ENCODE measurements at regions not wholly inside any gene's neighbourhood (a gene's known extent, or its start where the extent isn't known, plus 50 kb on each side); places are given as distances from the start of the nearest gene placed in this dataset.

DNA sequence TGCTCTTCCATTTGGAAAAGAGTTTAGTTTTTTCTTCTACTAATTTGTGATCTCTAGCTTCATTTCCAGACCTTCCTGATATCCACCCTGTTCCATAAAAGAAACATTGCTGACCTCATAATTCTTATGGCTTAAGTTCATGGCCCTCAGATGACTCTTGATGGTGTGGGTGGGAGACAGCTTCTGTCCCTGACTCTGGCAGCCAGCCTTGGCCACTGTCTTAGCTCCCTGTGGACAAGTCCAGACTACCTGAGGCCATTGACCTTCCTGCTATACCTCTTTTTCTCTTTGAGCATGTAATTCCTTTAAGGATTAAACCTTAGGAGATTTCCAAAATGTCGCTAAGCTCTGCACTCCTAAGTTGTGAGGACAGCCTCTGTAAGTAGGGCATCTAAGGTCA is 101.1 kb upstream of the DAP start:
- Histone ChIP-seq H3K27me3 (no peaks in the 10 kb centered on the region), H3K27ac (no peak overlapping the region), H3K36me3 (no peaks in the 10 kb centered on the region), H3K4me3 (no peak overlapping the region), H3K4me1 (peaks cover 0 to 5% (median 4%) of the 10 kb centered on the region in 4 donors), H3K9me3 (no peaks in the 10 kb centered on the region)
- 96 to 97% methylated on average over 1 of the region's 1 CpG for WGBS, 2 donors
- TF ChIP-seq EP300 (IDR thresholded peaks at IDR 0.05): no peak
- no peak for TF ChIP-seq POLR2AphosphoS5 (IDR thresholded peaks at IDR 0.05)
- no peak for TF ChIP-seq POLR2A (IDR thresholded peaks at IDR 0.05)
- TF ChIP-seq, protein P1, sequence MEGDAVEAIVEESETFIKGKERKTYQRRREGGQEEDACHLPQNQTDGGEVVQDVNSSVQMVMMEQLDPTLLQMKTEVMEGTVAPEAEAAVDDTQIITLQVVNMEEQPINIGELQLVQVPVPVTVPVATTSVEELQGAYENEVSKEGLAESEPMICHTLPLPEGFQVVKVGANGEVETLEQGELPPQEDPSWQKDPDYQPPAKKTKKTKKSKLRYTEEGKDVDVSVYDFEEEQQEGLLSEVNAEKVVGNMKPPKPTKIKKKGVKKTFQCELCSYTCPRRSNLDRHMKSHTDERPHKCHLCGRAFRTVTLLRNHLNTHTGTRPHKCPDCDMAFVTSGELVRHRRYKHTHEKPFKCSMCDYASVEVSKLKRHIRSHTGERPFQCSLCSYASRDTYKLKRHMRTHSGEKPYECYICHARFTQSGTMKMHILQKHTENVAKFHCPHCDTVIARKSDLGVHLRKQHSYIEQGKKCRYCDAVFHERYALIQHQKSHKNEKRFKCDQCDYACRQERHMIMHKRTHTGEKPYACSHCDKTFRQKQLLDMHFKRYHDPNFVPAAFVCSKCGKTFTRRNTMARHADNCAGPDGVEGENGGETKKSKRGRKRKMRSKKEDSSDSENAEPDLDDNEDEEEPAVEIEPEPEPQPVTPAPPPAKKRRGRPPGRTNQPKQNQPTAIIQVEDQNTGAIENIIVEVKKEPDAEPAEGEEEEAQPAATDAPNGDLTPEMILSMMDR (IDR thresholded peaks at IDR 0.05): no peak
- intact Hi-C loops (cut with DNase I): no loop called here
- DNase-seq: no peak

DNA sequence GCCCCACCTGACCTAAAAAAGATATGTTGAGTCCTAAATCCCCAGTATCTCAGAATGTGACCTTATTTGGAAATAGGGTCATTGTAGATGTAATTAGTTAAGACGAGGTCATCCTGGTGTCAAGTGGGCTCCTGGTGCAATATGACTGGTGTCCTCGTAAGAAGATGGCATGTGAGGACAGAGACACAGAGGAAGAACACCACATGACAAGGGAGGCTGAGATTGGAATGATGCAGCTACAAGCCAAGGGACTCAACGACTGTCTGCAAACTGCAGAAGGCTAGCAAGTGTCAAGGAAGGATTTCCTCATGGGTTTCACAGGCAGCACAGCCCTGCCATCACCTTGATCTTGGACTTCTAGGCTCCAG is 100.4 kb upstream of the DAP start:
- WGBS, 2 donors: 77 to 78% methylated on average over 3 of the region's 3 CpGs
- DNase-seq: no peak
- Histone ChIP-seq H3K36me3 (no peaks in the 10 kb centered on the region), H3K27me3 (no peaks in the 10 kb centered on the region), H3K9me3 (no peaks in the 10 kb centered on the region), H3K4me1 (peaks cover 0 to 12% (median 11%) of the 10 kb centered on the region in 4 donors), H3K27ac (no peak overlapping the region), H3K4me3 (no peak overlapping the region)
- no peak for TF ChIP-seq EP300 (IDR thresholded peaks at IDR 0.05)
- TF ChIP-seq POLR2AphosphoS5 (IDR thresholded peaks at IDR 0.05): no peak
- TF ChIP-seq, protein P1 (IDR thresholded peaks at IDR 0.05): no peak
- intact Hi-C loops (cut with DNase I): no loop called here

DNA sequence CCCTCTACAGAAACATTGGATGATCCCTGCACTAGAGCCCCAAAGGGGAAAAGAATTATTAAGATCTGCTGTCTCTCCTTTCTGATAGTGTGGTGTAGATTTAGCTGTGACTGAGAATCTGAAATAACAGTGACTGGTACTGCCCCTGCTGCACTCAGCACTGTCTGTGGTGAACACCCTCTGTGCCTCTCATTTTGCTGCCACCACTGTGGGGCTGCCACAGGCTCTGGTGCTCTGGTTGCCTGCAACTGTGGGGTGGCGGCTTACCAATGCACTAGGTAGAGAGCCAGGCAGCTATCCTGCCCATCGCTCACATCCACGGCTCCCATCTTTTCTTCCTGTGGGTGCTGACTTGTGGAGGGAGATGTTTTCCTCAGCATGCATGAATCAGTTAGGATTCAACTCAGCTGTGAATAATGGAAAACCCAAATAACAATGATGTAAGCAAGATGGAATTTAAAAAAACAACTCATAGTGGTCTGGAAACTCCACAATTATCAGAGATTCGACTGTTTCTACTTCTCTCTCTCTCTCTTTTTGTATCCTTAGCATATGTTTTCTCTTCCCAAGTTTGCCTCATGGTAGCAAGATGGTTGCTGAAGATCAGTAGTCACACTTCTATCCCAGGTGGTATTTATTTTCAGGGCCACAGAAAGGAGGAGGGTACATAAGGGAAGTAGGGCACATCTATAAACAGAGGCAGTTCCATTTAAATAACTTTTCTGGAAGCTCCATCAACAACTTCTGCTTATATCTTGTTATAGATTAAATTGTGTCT is 99.8 kb upstream of the DAP start:
- DNase-seq: no peak
- Histone ChIP-seq H3K27me3 (no peaks in the 10 kb centered on the region), H3K4me1 (peaks cover 0 to 17% (median 15%) of the 10 kb centered on the region in 4 donors), H3K27ac (no peak overlapping the region), H3K36me3 (no peaks in the 10 kb centered on the region), H3K9me3 (no peaks in the 10 kb centered on the region), H3K4me3 (no peak overlapping the region)
- WGBS, 2 donors: 89 to 90% methylated on average over 4 of the region's 4 CpGs
- intact Hi-C loops (cut with DNase I): no loop called here
- TF ChIP-seq, protein P1 (IDR thresholded peaks at IDR 0.05): no peak

DNA sequence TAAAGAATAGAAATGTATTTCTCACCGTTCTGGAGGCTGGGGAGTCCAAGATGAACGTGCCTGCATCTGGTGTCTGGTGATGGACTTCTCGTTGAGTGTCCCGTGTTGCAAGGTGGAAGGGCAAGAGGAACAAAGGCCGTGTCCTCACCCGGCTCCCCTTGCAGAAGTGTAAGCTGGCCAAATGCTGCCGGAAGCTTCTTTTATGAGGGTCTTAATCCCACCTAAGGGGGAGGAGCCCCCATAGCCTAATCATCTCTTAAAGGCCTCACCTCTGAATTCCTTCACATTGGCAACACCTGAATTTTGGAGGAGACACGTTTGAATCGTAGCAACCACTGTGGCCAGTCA is 99.1 kb upstream of the DAP start:
- intact Hi-C loops (cut with DNase I): no loop called here
- H3K27me3 ChIP-seq: no peaks in the 10 kb centered on the region
- no peaks in the 10 kb centered on the region for H3K36me3 ChIP-seq
- H3K9me3 ChIP-seq: no peaks in the 10 kb centered on the region
- no peak for DNase-seq
- H3K4me3 ChIP-seq: no peak overlapping the region
- TF ChIP-seq, protein P1 (IDR thresholded peaks at IDR 0.05): no peak
- TF ChIP-seq POLR2A (IDR thresholded peaks at IDR 0.05) (no peak), POLR2AphosphoS5 (IDR thresholded peaks at IDR 0.05) (no peak), EP300 (IDR thresholded peaks at IDR 0.05) (no peak)
- H3K27ac ChIP-seq: no peak overlapping the region
- WGBS, 2 donors: 60 to 75% methylated on average over 9 of the region's 9 CpGs
- peaks cover 0 to 19% (median 15%) of the 10 kb centered on the region in 4 donors for H3K4me1 ChIP-seq
